Islet precursor cell (in vitro differentiated cells): ENCODE measurements at regions not wholly inside any gene's neighbourhood (a gene's known extent, or its start where the extent isn't known, plus 50 kb on each side); places are given as distances from the start of the nearest gene placed in this dataset.
"Not testable (repeated sequence)": the region's sequence is repeated elsewhere in the genome, so short reads cannot be mapped to it uniquely, and the experiment has no call there.

Experiments used
- DNase-seq: peaks from one replicate; pipeline ENCODE4 v3.0.0-alpha.2; 2018

DNA sequence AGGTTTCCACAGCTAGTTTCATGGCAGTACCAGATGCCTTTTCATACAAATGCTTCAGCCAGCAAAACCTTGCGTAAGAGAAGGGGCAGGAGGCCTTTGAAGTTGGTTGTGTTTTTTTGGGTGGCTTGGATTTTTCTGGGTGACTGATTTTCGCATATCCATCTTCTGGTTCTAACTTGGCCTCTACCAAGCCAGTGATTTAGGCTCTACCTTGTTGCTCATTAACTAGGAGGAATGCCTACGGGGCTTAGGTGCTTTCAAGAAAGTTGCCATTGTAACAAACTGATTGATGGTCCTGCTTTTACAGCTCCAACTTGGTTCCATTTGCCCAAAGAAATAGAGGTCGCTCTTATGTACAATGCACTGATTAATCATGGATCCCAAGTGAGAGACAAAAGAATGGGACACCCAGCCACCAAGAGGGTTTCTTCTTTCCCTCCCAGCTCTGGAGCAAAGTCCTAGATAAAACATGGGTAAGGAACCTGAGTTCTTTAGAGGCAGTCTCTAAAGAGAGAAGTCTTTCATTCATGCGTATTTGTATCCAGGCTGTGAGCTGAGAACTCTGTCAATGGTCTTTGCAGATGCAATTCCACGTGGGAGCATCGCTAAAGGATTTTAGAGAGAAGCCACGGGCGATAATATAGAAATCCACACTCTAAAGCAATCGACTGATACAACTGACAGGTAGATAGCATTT lies 92.1 kb upstream of the FGFR2 start:
- DNase-seq: no peak

GRCh38 chr10:121687095-121687813 lies 89.0 kb upstream of the FGFR2 start:
- no peak for DNase-seq

DNA sequence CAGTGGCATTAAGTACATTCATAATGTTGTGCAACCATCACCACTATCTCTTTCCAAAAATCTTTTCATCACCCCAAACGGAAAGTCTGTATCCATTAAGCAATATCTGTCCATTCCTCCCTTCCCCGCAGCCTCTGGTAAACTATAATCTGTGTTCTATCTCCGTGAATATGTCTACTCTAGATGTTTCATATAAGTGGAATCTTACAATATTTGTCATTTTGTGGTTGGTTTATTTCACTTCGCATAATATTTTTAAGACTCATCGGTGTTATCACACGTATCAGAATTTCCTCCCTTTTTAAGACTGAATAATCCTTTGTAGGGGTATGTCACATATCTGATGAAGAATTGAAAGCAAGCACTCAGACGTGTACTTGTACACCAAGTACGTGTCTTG lies 86.0 kb upstream of the FGFR2 start:
- DNase-seq: no peak

DNA sequence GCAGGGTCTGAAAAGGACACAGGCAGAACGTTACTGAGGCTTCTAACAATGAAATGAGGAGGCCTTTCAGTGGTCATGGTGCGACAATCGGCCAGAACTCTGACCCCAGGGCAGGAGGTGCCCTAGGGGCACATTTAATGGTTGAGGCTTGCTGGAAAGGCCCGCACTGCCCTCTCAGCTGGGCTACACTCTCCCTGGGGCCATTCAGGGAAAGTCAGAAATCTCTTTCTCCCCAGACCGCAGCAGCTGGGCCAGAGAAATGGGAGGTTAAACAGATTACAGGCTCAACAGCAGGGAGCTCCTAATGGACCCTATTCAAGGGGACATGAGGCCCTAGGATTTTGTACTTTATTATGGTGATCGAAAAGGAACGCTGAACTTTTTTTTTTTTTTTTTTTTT lies 85.6 kb upstream of the FGFR2 start:
- peak; percentile 75 for DNase-seq

- DNase-seq: no peak
Measured at GRCh38 chr10:121683366-121683765, 85.1 kb upstream of the FGFR2 start.

DNA sequence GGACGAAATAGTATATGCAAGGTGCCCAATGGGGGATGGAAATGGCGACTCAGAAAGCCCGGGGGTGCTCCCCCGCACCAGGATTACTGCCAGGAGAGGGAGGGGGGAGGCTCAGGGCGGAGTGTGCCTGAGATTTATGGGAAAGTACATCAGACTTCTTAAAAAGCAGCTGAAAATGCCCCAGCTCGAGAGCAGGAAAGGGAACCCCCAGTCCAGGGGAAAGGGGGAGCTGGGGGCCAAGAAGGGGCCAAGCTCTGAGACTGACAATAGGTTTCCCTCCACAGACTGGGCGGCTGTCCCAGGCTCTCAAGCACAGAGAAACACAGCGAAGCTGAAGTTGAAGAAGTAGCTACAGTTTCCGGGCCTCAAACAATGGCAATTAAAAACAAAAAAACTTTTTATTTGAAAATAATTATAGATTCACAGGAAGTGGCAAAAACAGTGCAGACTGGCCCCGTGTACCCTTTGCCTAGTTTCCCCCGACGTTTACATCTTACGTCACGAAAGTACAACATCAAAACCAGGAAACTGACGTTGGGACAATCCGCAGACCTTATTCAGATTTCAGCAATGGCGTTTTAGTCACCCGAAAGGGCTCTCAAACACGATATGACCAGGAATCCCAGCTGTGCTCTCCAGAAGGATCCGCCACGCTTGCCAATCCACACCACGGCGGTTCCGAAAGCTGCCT lies 83.9 kb upstream of the FGFR2 start:
- peak; percentile 27 for DNase-seq

GRCh38 chr10:121680879-121681655 lies 82.8 kb upstream of the FGFR2 start:
- DNase-seq: peak; percentile 67

- no peak for DNase-seq
Measured at GRCh38 chr10:121679916-121680315, 81.7 kb upstream of the FGFR2 start.

- DNase-seq: no peak
Measured at GRCh38 chr10:121678631-121679174, 80.5 kb upstream of the FGFR2 start.

DNA sequence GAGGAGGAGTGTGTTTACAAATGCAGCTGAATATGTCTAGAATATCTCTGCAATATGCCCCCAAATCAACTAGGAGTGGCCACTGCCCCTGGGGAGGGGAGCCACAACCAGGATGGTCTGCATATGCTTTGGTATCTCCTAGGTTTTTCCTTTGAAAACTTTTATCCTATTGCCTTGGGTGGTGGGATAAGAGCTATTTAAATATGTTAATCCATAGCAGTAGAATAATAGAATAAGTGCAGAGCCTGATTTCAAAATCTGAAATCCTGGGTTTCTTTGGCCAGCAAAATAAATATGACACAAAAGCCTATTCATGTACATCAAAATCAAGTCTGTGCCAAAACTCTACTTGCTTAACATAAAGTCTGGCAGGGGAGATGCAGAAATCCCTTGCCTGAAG lies 79.6 kb upstream of the FGFR2 start:
- no peak for DNase-seq

GRCh38 chr10:121675344-121675743 lies 77.1 kb upstream of the FGFR2 start:
- DNase-seq: no peak

DNA sequence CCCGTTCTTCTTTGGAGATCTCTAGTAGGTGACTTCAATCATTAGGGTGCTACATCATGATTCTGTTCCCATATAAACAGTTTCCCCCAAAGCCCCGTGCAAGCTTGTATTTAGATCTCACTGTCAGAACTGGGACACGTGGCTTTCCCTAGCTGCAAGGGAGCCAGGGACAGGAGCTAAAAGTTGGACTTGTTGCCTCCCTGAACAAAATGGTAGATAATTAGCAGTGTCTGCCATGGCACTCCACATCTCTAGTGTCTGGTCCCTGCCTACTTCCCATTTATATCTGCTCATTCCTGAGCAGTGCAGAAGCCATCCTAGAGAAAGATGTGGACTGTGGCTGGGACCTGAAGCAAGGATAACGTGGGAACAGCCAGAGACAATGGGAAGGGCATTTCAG lies 76.6 kb upstream of the FGFR2 start:
- no peak for DNase-seq

DNA sequence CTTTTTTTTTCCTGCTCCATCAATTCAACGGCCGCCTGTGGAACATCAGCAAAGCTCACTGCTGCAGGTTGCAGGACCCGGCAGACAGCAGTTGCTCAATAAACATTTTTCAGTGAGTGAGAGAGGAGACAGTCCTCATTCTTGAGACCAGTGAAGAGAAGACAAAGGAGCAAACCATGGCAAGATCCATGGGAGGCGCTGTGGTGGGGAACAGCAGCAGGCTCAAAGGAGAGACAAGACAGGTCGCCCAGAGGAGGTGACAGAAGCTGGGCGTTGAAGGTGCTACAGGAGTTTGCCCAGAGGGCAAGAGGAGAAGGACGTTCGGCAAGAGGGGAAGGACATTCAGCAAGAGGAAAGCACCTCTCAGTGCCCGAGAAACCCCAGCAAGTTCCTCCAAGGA lies 74.5 kb upstream of the FGFR2 start:
- no peak for DNase-seq

- DNase-seq: not testable (repeated sequence)
Measured at GRCh38 chr10:121669840-121670239, 71.6 kb upstream of the FGFR2 start.

GRCh38 chr10:121669028-121669374 lies 70.8 kb upstream of the FGFR2 start:
- DNase-seq: no peak

- DNase-seq: peak; percentile 90
Measured at GRCh38 chr10:121668314-121669027, 70.2 kb upstream of the FGFR2 start.

- no peak for DNase-seq
Measured at GRCh38 chr10:121667948-121668313, 69.7 kb upstream of the FGFR2 start.

GRCh38 chr10:121665809-121666208 lies 67.6 kb upstream of the FGFR2 start:
- no peak for DNase-seq

GRCh38 chr10:121664671-121665070 lies 66.4 kb upstream of the FGFR2 start:
- DNase-seq: no peak

DNA sequence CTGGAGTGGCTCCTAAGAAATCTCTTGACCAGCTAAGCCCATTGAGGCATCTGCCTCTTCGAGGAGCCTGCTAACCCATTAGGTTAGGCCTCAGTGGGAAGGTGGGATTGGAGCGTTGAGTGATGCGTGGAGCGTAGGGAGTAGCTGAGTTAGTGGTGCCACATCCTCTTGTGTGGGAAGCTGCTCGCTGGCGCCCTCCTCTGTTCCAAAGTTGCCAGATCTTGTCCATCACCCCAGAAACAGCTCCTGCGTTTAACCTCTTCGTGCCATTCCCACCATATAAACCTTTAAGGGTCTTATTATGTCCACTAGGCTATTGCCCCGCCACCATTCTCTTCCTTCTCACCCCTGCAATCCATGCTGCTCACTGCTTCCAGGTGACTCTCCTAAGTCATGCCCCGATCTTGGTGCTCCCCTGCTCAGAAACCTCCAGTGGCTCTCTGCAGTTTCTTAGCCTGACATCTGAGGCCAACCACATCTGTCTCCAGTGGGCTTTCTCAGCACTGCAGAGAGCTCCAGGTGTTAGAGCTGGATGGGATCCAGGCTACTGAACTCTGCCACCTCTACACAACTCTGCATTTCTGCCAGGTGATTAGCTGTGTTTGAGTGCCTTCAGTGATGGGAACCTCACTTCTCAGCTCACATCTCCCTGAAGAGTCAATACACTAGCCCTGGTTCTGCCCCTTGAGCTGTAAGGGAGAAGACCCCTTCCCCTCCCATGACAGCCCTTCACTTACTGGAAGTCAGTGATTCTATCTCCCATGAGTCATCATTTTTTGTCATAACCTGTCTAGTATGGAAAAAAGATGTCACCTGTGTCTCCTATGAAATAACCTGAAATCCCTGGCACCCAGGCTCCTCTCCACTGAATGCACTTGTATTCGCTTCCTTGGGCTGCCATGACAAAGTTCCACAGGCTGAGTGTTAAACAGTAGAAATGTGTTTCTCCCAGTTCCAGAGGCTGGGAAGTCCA lies 65.0 kb upstream of the FGFR2 start:
- peak; percentile 66 for DNase-seq

DNA sequence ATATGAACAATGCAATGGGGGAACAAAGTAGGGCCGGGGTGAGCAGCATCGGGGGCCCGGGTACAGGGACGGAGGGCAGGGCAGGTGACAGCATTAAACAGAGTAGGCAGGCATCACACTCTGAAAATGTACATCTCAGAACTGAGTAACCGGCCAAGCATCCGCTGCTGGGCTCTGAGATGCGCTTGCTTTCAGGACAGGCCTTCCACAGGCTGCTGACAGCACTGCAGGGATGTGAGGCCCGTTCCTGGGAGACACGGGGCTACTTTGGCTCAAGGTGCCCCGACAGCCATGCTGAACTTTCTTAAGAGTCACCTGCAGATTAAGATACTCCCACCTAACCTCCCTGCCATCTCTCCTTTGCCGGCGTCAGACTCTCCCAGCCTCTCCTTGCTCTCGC lies 64.3 kb upstream of the FGFR2 start:
- DNase-seq: no peak
